Activated CD8-positive, alpha-beta memory T cell treated with anti-CD3 and anti-CD28 coated beads, Interleukin-2, amount 50 U/mL, for 24 hours (primary cell): ENCODE measurements at regions not wholly inside any gene's neighbourhood (a gene's known extent, or its start where the extent isn't known, plus 50 kb on each side); places are given as distances from the start of the nearest gene placed in this dataset.
"Not testable (repeated sequence)": the region's sequence is repeated elsewhere in the genome, so short reads cannot be mapped to it uniquely, and the experiment has no call there.

ENCODE experiments used
- DNase-seq: peaks from one replicate; pipeline ENCODE4 v3.0.0-alpha.2; 2020; ENCODE audit errors: extremely low read depth

DNA sequence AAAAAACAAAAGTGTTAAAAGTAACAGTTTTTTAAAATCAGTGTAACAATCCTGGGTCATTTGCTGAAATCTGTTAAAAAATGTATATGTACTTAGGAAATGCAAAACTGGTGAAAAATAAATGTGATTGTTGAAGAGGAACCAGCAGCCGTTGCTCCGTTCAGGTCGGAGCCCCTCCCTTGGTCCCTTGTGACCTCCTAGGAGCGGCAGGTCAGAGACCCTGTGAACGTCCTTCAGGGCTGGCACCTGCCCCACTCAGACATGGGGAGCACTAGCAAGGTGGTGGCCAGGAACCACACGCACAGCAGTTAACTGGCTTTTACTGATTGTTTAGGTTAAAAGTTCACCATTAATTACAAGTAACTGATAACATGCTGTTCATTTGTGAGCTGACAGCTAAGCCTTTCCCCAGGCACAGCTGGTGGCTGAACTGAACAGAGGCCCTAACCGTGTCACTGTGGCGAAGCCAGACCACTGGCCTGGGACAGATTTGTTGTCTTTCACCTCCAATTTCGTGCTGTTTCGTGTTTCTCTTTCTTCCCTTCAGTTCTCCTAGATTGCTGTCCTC, 159.2 kb upstream of the ALKAL2 start:
- DNase-seq = no peak

DNA sequence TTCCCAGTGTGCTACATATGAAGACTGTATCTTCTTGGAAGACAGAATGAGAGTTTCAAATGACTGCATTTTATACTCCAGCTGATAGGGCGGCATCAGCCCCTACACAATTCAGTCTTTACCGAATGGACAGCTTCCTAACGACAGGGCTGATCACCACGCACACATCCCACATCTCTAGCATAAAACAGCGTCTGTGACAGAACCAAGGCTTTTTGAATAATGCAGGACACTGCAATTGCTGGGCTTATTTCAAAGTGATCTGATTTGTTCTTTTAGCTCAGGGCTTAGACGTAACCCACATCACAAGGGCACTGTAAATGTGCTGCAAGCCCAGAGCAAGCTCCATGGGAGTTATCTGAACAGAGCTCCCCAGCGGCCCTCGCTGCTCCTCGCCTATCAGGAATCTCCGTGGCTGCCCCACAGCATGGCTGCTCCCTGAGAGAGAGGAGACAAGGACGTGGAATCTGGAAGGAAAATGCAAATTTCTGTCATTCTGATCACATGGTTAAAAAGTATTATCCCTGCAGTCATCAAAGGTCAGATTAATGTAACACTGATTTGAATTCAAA, 158.5 kb upstream of the ALKAL2 start:
- DNase-seq = no peak

DNA sequence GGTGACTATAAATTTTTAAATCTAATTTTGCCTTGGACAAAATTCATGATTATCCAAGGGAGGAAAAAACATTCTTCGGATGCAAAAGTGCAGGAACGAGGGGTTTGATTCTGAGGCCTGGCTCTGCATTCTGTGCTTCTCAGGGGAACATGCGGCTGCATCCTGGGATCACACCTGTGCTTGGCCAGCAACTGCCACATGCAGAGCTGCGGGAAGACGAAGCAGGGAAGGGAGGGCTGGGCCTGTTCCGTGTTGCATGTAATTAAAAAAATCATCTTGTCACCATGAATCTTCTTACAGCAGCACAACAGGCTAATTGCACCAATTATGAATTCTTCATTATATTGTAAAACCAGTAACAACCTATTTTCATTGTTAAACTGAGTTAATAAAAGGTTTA, 158.0 kb upstream of the ALKAL2 start:
- no peak for DNase-seq

DNA sequence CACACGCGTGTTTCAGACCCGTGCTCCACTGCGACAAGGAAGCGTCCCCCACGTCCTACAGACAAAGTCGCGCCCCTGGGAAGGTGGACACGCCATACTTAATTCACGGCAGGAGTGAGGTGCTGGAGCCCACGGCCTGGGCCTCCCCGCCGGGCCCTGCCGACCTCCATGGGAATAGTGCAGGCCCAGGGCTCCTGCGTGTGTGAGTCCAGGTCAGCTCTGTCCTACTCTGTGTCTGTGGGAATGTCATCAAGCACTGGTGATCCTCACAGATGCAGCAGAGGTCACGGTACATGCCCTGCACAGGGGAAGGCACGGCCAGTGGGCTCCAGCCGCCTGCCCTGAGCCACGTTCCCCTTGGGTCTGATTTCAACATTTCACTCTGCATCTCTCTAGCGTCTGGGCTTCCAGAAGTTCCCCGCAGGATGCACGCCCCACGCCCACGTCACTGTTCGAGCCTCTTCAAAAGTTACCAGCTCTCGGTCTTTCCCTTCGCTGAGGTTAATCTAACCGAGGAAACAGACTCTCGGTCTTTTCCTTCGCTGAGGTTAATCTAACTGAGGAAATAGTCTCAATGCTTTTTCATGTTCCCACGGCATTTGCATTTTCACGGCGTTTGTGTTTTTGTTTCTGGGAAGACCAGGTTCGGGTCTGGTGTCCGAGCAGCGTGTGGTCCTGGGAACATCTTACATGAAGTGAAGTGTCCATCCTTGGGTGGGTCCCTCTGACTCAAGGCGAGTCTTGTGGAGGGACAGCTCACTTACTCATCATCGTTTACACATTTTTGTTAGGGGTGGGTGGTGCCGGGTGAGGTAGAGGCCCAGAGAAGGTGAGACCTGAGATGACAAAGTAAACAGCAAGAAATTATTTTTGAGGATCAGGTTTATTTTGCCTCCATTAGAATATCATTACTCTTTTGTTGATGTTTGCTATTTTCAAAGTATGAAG, 157.3 kb upstream of the ALKAL2 start:
- no peak for DNase-seq

DNA sequence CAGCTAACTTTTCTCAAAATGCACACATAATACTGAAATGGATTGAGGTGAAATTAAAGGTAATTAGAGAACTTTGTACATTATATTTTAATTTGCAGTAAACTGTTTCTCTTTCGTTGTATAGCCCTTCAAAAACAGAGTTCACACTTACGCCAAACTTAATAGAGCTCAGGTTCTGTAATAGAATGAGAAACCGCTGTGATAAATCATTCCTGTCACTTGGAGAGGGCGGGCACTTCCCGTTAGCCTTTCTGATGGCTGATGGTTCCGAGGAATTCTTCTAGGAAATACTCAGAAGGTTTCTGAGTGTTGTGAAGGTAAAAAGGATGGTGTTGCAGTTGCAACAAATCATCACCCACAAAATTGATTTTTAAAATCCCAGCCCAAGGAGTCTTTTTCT, 155.8 kb upstream of the ALKAL2 start:
- DNase-seq = no peak

DNA sequence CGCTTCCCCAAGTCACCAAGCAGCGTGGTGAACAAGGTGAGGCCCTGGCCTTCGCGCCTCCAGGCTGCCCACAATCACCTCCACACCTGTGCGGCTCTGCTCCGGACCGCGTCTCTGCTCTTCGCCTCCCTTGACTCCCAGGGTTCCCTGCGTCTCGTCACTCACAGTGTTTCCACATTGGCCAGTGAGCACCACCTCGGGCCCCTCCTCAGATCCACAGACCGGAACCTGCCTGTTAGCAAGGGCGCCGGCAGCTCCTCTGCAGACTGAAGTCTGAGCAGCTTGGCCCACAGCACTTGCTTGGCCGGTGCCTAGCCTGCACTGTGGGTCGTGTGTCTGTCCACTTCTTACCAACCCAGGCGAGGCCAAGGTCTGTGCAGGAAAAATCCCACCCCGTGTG, 155.3 kb upstream of the ALKAL2 start:
- DNase-seq = no peak

DNA sequence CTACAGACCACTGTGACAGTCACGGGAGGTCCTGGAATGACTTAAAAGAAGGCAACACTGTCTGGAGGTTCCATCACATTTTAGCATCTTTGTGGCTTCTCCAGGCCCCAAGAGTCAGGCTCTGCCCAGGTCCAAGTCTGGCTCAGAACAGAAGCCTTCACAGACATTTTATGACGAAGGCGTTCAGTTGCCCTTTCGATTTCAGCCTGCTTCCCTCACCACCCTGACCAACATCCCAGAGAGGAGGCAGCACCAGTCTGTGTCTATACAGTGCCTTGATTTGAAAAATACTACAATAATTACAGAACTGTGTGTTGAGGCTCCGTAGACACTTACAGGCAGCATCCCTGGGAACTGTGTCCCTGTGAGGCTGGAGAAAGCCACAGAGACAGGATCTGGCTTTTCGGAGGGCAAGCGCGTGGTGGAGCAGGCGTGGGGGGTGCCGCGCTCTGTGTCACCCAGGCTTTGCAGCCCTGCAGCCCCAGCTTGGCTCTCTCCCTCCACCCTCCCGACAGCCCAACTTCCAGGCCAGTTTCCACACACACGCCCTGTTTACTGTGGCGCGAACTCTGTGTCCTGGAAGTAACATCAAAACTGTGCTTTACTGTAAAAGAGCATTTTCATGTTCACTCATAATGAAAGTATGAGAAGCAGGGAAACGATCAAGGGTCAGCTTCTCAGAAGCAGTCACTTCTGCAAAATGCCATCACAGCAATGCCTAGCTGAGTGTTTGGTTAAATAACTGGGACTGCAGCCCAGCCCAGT, 153.5 kb upstream of the ALKAL2 start:
- no peak for DNase-seq

DNA sequence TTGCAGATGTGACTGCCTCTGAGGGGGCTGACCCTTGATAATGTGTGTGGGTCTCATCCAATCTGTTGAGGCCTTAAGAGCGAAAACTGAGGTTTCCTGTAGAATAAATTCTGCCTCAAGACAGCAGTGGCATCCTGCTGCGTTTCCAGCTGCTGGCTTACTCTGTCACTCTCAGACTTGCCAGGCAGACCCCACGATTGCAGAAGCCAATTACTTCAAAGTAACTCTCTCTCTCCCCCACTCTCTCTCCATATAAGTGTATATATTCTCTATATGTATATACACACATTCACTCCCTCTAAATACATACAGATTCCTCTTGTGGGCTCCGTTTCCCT, 152.5 kb upstream of the ALKAL2 start:
- no peak for DNase-seq

DNA sequence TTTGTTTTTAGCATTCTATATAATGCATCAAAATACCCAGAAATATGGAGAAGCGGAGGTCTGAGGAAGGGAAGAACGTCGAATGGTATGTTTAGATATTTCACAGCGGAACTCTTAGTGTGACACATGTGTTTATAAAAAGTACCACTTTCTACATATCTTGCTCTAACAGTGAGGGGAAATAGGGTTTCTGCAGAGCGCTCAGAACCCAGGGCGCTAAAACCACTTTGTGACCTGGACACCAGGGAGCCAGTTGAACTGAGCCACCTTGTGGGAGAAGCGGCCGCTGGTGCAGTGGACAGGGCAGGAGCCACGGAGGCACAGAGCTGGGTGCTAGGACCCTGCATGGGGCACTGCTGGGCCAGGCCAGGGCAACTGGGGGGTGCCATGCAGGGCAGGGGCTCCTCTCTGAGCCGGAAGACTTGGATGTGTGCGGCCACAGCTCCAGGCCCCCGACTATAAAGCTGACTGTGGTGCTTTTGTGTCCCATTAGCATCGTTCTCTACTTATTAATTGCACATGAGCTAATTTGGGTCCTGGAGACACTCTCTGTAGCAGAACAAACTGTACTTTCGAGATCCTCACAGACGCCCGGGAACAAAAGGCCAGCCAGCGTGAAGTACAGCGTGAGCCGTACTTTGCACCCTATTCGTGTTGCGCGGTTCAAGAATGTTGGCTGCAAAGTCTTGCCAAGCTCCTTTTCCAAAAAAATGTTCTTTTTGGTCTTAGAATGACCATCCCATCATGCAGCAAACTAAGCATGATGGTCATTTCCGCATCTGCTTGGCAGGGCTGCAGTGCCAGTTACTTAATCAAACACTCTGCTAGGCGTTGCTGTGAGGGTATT, 151.9 kb upstream of the ALKAL2 start:
- DNase-seq = no peak

DNA sequence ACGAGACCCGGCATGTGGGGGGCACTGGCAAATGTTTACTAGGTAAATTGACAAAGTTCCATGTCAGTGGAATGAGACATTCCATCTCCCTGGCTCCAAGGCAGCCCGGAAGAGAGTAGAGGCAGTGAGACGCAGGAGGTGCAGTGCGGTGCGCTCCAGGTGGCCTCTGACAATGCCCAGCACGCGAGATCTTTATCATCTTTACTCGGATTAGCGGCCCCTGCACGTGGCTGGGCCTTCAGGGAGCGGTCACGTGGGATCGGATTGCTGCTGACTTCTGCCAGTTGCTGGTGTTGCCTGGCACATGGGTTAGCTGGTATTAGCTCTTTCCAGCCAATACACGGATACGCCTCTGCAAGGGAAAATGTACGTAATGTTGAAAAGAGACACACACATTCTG, 151.2 kb upstream of the ALKAL2 start:
- DNase-seq = no peak

DNA sequence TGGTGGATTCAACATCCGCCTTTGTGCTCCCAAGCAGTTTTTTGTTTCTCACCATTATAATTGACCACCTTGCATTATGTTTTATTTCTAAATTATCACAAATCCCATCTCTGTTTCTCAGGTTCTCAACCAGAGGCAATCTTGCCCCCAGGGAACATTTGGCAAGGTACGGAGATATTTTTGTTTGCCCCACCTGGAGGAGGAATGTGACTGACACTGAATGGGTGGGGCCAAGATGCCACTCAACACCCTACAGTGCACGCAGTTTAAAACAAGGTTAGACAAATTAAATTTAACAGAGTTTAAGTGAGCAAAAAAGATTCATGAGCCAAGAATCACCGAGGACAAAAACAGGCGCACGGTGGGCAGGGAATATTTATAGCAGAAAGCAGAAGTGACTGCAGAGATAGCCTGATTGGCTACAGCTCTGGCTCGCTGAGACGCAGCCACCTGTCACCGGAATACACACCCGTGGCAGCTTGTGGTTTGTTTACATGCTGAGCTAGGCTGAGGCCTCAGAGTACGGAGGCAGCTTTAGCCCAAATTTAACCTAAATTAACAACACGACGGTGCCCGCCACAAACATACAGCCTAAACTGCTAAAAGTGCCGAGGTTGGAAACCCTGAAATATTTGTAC, 150.0 kb upstream of the ALKAL2 start:
- peak; percentile 8 for DNase-seq

DNA sequence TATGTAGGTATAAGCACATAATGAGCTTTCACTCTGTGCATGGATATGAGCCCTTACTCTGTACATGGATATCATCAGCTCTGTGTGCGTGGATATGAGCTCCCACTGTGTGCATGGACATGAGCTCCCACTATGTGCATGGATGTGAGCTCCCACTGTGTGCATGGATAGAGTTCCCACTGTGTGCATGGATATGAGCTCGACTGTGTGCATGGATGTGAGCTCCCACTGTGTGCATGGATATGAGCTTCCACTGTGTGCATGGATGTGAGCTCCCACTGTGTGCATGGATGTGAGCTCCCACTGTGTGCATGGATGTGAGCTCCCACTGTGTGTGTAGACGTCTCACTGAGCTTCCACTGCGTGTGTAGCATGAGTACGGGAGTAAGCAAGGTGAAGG, 149.3 kb upstream of the ALKAL2 start:
- no peak for DNase-seq

DNA sequence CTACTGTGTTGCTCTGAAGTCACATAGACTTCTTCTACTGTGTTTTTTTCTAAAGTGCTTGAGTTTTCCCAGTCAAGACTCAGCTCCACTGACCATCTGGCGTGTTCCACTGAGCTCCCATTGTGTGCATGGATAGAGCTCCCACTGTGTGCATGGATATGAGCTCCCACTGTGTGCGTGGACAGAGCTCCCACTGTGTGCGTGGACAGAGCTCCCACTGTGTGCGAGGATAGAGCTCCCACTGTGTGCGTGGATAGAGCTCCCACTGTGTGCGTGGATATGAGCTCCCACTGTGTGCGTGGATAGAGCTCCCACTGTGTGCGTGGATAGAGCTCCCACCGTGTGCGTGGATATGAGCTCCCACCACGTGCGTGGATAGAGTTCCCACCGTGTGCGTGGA, 148.3 kb upstream of the ALKAL2 start:
- DNase-seq = no peak

DNA sequence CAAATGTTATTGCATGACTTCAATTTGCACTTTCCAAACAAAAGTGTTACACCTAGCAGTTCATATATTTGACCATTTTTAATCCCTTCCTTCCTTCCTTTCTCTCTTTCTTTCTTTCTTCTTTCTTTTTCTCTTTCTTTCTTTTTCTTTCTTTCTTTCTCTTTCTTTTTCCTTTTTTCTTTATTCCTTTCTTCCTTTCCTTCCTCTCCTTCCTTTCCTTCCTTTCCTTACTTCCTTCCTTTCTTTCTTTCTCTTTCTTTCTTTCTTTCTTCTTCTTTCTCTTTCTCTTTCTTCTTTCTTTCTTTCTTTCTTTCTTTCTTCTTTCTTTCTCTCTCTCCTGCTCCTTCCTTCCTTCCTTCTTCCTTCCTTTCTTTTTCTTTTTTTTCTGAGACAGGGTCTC, 146.7 kb upstream of the ALKAL2 start:
- DNase-seq = no peak

DNA sequence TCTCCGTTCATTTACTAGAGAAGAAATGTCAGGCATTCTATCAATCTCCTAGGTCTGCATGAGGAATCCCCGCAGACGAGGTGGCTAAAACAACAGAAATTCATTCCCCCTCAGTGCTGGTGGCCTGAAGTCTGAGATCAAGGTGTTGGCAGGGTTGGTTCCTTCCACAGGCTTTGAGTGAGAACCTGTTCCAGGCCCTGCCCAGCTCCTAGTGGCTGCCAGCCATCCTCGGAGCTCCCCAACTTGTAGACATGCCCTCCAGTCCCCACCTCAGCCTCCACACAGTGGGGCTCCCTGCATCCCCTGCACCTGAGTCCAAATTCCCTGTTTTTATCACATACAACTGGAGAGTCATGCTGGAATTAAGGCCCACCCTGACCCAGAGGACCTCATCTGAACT, 145.3 kb upstream of the ALKAL2 start:
- no peak for DNase-seq

DNA sequence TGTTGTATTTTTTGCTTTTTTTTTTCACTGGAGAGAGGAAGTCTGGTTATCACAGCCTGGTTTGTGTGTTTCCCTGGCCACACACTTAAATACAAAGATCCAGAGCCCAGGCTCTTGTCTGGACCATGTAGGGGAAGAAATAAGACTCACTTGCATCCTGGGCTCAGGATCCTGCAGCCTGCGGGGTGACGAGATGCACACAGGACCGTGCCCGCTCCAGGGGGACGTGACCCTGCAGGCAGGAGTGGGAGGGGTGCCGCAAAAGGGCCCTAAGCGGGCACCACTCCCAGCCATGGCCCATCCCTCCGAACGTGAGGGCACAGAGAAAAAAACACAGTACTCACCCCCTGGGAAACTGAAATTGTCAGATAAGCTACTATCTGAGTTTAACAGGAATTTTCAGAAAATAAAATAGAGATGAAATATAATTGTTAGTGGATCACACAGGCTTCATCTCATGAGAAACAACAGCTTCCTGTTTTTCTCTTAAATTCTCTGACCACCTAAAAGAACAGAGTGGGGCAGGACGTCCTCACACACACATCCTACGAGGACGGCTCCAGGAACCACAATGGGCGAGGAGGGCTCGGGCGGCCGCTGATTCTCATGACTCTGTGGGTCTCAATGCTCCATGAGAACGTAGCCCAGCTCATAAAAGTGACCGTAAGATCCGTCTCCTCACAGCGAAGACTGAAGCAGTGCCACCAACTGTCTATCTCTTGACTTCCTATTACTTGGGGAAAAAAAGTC, 142.6 kb upstream of the ALKAL2 start:
- no peak for DNase-seq

DNA sequence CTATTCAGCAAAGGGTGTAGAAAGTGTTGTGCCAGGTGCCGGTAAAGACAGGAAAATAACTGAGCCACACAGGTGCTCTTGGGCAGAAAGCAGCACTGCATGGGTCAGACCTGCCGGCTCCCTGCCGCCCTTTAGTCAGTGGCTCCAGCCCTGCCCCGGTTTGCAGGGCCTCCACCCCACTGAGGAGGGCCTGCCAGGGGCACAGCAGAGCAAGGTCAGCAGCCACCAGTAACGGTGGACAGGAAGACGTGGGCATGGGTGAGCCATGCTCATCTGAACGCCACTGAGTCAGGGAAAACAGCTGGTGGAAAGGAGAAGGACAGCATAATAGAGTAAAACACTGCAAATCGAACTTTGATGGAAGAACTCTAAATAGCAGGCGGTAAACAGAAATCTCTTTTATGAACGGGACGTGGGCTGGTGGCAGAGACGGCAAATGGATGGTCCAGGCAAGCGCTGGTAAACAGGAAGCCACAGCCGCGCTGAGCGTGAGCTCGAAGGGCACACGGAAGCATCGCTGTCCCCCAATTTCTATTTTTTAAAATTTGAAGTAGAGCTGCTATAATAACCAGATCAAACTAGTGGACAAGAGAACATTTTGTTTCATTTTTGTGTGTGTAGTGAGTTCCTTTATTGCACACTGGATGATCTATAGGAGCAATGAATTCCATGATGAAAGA, 141.8 kb upstream of the ALKAL2 start:
- no peak for DNase-seq

DNA sequence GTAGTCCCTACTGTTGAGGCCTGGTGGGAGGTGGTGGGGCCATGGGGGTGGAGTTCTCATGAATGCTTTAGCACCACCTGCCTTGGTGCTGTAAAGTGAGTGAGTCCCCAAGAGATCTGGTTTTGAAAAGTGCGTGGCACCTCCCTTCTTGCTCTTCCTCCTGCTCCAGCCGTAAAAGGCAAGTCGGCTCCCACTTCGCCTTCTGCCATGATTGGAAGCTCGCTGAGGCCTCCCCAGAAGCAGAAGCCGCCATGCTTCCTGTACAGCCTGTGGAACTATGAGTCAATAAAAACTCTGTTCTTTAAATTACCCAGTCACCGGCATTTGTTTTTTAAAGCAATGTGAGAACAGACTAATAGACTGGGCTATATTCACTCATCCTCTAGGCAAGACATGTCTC, 141.3 kb upstream of the ALKAL2 start:
- no peak for DNase-seq

DNA sequence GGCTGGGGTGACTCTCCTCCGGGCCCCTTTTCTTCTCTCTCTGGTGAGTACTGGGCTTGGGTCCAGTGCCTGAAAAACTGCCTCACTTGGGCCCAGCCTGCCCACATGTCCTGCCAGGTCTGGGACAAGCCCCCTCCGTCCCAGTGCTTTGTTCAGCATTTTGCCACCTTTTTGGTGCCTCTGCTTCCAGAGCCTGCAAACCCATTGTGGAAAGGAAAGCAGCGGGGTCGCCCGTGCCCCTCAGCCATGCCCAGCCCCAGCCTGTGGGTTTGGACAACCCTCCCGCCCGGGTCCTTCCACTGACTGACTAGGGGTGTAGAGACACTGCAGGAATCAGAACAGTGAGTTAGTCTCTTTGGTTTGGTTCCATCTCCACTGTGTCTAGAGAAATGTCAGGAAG, 140.7 kb upstream of the ALKAL2 start:
- DNase-seq = no peak

DNA sequence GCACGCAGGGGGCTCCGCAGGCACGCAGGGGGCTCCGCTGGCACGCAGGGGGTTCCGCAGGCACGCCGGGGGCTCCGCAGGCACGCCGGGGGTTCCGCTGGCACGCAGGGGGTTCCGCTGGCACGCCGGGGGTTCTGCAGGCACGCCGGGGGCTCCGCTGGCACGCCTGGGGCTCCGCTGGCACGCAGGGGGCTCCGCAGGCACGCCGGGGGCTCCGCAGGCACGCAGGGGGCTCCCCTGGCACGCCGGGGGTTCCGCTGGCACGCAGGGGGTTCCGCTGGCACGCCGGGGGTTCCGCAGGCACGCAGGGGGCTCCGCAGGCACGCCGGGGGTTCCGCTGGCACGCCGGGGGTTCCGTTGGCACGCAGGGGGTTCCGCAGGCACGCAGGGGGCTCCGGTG, 138.8 kb upstream of the ALKAL2 start:
- not testable (repeated sequence) for DNase-seq
